ENCODE measurements at regions not wholly inside any gene's neighbourhood (a gene's known extent, or its start where the extent isn't known, plus 50 kb on each side); places are given as distances from the start of the nearest gene placed in this dataset.
"Not testable (repeated sequence)": the region's sequence is repeated elsewhere in the genome, so short reads cannot be mapped to it uniquely, and the experiment has no call there.

DNA sequence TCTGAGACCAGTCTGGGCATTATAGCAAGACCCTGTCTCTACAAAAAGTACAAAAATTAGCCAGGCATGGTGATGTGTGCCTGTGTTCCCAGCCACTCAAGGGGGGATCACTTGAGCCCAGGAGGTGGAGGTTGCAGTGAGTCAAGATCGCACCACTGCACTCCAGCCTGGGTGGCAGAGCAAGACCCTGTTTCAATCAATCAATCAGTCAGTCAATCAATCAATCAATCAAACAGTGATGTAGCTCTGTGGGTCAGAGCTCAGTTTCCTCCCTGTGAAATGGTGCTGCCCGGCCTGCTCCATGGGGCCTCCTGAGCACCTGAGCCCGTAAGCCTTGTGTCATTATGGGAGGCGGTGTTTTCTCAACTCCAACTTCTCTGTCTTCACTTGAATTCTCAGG is 167.1 kb upstream of the CIBAR2 start:
- DNase-seq, result no peak

DNA sequence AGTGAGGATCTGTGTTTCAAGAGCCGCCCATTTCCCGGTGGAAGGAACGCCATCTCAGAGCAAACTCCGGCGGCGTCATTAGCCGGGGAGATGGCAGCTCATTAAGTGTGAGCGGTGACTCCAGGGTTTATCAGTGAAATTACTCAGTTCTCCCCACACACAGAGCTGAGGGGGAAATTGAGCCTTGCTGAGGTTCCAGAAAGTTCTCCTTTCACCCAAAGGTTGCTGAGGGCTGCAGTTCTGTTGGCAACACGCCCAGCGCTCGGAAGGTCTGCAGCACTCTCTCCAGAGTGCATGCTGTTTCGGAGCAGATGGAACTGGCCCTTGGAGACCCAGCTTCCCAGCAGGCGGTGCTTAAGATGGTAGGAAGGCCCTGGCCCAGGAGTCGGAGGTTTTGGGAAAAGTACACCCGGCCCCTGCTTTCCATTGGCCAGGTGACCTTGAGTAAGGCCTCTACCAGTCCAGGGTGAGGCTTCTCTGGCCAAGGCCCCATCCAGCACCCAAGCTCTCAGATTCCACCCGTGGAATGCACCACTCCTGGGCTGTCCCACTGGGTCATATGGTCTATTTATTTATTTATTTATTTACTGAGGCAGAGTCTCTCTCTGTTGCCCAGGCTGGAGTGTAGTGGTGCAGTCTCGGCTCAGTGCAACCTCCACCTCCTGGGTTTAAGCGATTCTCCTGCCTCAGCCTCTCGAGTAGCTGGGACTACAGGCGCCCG is 167.7 kb upstream of the CIBAR2 start:
- DNase-seq, result no peak

DNA sequence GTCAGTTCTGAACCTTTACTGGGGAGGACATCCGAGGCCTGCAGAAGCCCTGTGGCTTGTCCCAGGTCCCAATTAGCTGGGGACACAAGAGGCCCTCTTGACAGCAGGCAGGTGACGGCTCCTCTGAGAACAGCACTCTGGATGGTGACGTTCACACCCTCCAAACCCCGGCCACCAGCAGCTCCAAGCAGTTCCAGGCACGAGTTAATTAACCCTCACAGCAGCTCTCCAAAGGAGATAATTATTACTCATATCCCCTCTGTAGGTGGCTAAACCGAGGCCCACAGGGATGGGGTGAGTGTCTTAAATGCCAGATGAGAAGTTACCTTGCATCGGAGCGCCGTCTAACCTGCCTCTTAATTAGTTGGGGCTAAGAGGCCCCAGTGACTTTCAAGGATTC is 168.9 kb upstream of the CIBAR2 start:
- DNase-seq, result no peak

DNA sequence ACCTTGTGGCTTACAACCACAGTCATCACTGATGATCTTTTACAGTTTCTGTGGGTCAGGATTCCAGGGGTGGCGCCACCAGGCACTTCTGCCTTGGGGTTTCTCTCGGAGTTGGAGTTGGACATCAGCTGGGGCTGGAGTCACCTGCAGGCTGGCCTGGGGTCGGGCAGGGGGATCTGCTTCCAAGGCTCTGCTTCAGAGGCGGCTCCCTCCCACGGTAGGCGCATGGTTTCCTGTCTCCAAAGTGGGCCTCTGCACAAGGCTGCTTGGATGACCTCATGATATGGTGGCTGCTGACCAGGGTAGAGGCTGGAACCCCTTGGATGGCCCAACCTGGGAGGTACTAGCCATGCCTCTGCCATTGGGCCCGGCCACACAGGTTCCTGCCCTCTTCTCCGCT is 170.6 kb upstream of the CIBAR2 start:
- DNase-seq, result no peak

DNA sequence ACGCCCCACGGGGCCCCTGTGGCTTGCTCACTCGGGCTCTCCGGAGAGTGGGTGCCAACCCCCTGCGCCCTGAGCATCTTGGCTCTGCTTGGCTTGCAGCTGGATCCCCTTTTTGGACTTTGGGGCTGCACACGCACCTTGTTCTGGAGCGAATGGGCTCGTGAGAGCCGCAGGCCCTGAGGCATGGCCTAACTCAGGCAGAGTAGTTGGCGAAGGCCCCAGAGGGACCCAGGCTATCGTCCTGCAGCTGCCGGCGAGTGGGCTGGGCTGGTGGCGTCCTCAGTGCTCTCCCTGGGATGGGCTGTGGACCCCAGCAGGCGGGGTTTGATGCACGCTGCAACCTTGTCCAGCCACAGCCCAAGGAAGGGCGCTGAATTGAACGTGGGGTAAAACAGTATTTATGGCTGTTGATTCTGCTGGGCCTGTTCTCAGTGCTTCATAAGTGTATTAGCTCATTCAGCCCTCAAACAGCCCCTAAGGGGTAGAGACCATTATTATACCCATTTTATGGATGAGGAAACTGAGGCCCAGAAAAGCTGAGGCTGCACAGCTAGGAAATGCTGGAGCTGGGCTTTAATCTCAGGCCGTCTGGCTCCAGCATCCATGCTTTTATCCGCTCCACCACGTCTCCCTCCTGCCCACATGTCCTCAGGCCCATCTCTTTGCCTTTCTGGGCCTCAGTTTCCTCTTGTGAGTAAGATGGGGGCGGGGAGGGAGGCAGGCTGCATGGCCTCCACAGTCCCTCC is 171.2 kb upstream of the CIBAR2 start:
- no peak for DNase-seq

DNA sequence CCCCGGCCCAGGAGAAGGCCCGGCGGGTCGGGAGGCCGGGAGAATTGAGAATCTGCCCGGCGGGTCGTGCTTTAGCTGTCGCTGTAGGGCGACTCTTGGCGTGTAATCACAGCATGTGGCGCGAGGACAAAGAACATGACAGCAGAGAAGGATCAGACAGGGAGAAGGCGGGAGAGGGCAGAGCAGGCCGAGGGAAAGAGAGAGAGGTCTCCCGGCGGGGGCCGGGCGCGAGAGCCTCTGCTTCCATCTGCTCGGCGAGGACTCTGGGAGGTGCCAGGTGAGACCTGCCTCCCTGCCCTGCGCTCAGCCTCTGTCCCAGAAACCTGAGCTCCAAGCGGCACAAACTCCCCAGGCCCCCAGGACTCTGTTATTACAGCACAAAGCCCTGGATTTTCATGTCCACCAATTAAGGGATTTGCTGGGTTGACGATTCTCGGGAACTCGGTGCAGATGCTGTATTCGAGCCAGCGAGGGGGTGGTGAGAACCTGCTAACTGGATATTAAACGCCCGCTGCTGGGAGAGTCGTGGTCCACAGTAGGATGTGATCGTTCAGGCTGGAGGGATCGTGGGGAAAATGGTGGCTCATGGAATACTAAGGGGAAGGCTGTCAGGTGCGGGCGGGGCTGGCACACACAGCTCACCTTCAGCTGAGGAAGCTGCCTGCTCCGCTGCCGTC is 172.0 kb upstream of the CIBAR2 start:
- no peak for DNase-seq

DNA sequence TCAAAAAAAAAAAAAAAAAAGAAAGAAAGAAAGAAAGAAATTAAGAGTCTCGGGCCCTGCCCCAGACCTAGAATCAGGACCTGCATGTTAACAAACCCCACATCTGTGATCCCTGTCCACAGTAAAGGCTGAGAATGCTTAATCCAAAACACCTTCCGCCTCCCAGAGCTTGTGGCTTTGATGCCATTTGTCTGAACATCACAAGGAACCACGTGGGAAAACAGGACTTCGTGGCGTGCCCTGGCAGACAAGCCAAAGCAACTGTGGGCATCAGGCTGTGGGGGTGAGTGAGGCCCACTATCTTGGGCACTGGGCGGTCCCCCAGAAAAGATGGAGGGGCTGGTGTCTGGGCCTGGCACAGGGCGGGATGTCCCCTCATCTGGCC is 173.4 kb upstream of the CIBAR2 start:
- DNase-seq, result no peak

GRCh38 chr16:85286066-85286831 is 174.0 kb upstream of the CIBAR2 start:
- DNase-seq, result no peak

GRCh38 chr16:85286951-85287814 is 174.9 kb upstream of the CIBAR2 start:
- no peak for DNase-seq

DNA sequence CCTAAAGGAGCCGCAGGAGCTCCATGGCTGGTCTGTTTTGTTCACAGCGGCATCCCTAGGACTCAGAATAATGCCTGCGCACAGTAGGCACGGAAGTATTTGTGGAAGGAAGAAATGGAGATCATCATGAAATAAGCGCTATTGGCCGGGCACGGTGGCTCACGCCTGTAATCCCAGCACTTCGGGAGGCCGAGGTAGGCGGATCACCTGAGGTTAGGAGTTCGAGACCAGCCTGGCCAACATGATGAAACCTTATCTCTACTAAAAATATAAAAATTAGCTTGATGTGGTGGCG is 175.5 kb upstream of the CIBAR2 start:
- not testable (repeated sequence) for DNase-seq

DNA sequence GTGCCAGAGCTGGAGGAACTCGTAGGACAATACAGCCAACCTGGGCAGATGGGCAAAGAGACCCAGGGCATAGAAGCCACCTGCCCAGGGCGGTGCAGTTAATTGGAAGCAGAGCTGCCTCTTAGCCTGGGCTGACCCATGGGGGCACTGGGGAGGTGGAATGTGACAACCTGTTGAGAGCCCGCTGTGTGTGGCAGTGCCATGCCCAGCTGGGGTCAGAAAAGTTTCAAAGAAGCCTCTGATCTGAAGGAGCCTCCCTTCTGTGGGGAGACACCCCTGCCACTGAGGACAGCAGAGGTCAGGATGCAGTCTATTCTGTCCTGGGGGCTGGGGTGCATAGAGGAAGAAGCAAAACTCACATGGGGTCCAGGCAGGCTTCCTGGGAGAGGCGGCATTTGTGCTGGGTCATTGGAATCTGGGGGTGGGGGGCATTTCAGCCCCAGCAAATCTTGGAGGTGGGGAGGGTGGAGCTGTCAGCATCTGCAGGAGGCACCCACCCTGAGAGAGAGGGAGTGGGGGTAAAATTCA is 176.1 kb upstream of the CIBAR2 start:
- no peak for DNase-seq

GRCh38 chr16:85288869-85289660 is 176.8 kb upstream of the CIBAR2 start:
- DNase-seq, result no peak

- no peak for DNase-seq
Measured at GRCh38 chr16:85289760-85290625, 177.7 kb upstream of the CIBAR2 start.

DNA sequence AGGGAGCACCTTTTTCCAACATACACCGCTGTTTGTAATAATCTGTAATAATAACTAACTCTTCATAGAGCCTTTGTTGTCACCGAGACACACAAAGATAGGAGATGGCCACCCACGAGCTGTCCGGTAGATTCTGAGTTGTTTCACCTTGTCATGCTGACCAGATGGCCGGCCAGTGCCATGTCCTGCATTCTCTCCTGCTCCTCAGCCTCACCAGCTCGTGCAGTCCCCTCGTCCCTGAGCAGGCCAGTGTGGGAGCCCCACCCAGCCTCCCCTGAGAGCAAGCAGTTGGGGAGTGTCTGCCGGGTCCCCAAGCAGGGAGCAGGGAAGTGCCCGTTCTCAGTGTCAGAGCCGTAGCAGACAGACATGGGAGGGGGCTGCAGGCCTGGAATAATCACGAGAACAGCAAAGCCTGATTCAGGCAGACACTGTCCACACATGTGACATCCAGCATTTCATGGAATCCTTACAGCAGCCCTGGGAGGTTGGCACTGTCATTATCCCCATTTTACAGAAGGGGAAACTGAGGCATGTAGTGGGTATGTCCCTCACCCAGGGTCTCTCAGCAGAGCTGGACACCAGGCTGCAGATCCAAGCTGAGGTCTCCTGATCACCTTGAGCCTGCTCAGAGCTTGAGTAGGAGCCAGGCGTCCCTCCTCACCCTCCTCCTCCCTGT is 178.5 kb upstream of the CIBAR2 start:
- no peak for DNase-seq

- DNase-seq, result no peak
Measured at GRCh38 chr16:85291302-85292148, 179.3 kb upstream of the CIBAR2 start.

DNA sequence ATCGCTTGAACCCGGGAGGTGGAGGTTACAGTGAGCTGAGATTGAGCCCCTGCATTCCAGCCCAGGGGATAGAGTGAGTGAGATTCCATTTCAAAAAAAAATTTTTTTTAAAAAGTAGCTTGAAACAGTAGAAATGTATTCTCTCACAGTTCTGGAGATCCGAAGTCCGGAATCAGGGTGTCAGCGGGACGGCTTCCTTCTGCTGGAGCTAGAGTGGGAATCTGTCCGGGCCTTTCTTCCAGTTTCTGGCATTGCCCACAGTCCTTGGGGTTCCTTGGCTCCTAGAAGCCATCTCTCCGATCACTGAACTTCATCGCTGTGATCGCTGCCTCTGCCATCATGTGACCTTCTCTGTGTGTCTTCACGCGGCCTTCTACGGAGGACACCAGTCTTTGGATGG is 181.2 kb upstream of the CIBAR2 start:
- DNase-seq, result no peak

DNA sequence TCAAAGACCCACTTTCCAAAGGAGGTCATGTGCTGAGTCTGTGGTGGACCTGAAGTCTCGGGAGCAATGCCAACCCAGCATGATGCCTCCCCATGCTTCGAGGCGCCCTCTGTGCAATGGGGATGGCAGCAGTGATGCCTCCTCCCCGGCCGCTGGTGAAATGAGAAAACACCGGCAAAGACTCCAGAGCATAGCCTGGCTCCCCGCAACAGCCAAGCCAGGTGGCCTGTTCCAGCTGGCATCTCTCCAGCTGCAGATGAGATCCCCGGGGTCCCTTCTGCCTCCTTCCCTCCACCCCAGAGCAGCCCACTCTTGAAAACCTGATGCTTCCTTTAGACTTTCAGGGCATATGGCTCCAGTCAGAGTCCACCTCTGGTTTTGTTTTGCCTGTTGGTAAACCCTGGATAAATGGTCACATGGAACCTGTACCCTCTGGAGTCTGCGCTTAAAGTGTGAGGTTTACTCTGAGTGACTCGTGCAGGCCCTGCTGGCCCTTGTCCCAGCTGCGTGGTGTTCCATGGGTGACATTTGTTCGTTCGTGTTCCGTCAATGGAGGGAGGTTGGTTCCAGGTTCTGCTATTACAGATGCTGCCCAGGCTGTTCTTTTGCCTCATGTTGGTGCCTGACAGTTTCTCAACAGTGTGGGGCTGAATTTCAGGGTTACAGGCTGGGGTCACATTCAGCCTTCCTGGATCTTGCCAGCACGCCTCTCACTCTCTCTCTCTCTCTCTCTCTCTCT is 181.8 kb upstream of the CIBAR2 start:
- DNase-seq, result no peak
